HCT116 (cell line): ENCODE measurements at regions not wholly inside any gene's neighbourhood (a gene's known extent, or its start where the extent isn't known, plus 50 kb on each side); places are given as distances from the start of the nearest gene placed in this dataset.

ENCODE experiments used
- ATAC-seq: fragments of 200-7000 bp; cut with Tn5 transposase; 2 replicates; pipeline ENCODE4 v1.9.1; 2020; ENCODE audit warnings: mild to moderate bottlenecking, moderate library complexity
- BruUV-seq: library from RNA; stranded (reverse); fragments of 400-500 nt; replicated peaks from 2 replicates; lab custom pipeline; 2021; lab: Mats Ljungman, UMichigan
- CTCF ChIA-PET: fragments of 300-600 bp; sonication (Branson Sonifier 250); formaldehyde crosslinking; loops from one replicate; lab custom pipeline; 2021; ENCODE audit warnings: antibody characterized with exemption; lab: Charles Lee
- POLR2A ChIA-PET: fragments of 300-600, 350-600 bp; sonication (Branson Sonifier 250); formaldehyde crosslinking; loops from one replicate; lab custom pipeline; 2021; ENCODE audit warnings: antibody characterized with exemption; lab: Charles Lee
- RAD21 ChIA-PET, 2 experiments: fragments of 300-600 bp; sonication (Branson Sonifier 250); formaldehyde crosslinking; loops; one replicate each; lab custom pipeline; 2023; ENCODE audit warnings: low total read pairs in 2 of 2; ENCODE audit not compliant: uncharacterized antibody in 2 of 2, unreplicated experiment in 2 of 2, low non-redundant PET in 1 of 2; lab: Charles Lee
- DNase-seq: peaks from one replicate; pipeline ENCODE4 v3.0.0-alpha.2; 2010; ENCODE audit warnings: low read depth, low spot score
- H2AFZ ChIP-seq: fragments of 200-600 bp; shearing (Covaris generic), sonication (generic); 2 replicates; pipeline ENCODE4 v1.6.1; 2017; ENCODE audit warnings: low read depth, mixed run types, mixed read lengths, antibody characterized with exemption, low read length; ENCODE audit not compliant: poor library complexity, severe bottlenecking
- H3K27ac ChIP-seq: 2 replicates; pipeline ENCODE4 v1.5.1; 2012; ENCODE audit warnings: low read depth, low read length
- H3K27me3 ChIP-seq: fragments of 200-600 bp; sonication (generic); 2 replicates; pipeline ENCODE4 v1.6.1; 2016; ENCODE audit warnings: mixed run types, low read length, mixed read lengths; ENCODE audit not compliant: insufficient read depth
- H3K36me3 ChIP-seq, 2 experiments: fragments of 200-500 bp in 1 of 2; fragments of 200-600 bp in 1 of 2; sonication (Bioruptor generic) in 1 of 2; sonication (generic) in 1 of 2; 2 replicates each; pipeline versions ENCODE4 v1.5.1 to v1.6.1; 2014 to 2016; ENCODE audit warnings: low read length in 2 of 2, inconsistent platforms in 1 of 2, mixed read lengths in 1 of 2, mixed run types in 1 of 2; ENCODE audit not compliant: insufficient read depth in 2 of 2, control insufficient read depth in 1 of 2
- H3K4me1 ChIP-seq, 2 experiments: fragments of 200-600 bp in 1 of 2; sonication (generic) in 1 of 2; 2 replicates each; pipeline versions ENCODE4 v1.5.1 to v1.6.1; 2012 to 2017; ENCODE audit warnings: low read length in 2 of 2, inconsistent platforms in 1 of 2, mild to moderate bottlenecking in 1 of 2, mixed read lengths in 1 of 2, mixed run types in 1 of 2, moderate library complexity in 1 of 2; ENCODE audit not compliant: insufficient read depth in 2 of 2, control insufficient read depth in 1 of 2
- H3K4me2 ChIP-seq: fragments of 200-600 bp; sonication (generic); 2 replicates; pipeline ENCODE4 v1.6.1; 2017; ENCODE audit warnings: mixed run types, low read length, mixed read lengths
- H3K4me3 ChIP-seq, 2 experiments: fragments of 200-600 bp in 1 of 2; sonication (generic) in 1 of 2; replicated peaks in 1 of 2; 2 replicates each; pipeline ENCODE4 v1.5.1; 2011 to 2016; ENCODE audit warnings: low read length in 2 of 2, control low read depth in 1 of 2, low read depth in 1 of 2, mild to moderate bottlenecking in 1 of 2, mixed read lengths in 1 of 2, mixed run types in 1 of 2
- H3K79me2 ChIP-seq: fragments of 200-600 bp; sonication (generic); 2 replicates; pipeline ENCODE4 v1.6.1; 2017; ENCODE audit warnings: mild to moderate bottlenecking, mixed run types, low read length, moderate library complexity, mixed read lengths; ENCODE audit not compliant: insufficient read depth
- H3K9ac ChIP-seq: fragments of 200-600 bp; sonication (generic); 2 replicates; pipeline ENCODE4 v1.6.1; 2016; ENCODE audit warnings: low read length, mixed read lengths
- H3K9me2 ChIP-seq: fragments of 200-600 bp; sonication (generic), shearing (Covaris generic); 2 replicates; pipeline ENCODE4 v1.6.1; 2017; ENCODE audit warnings: mixed run types, mild to moderate bottlenecking, moderate library complexity; ENCODE audit not compliant: insufficient read depth
- H3K9me3 ChIP-seq, 2 experiments: fragments of 200-500 bp in 1 of 2; fragments of 200-600 bp in 1 of 2; sonication (Bioruptor generic) in 1 of 2; sonication (generic) in 1 of 2; 2 replicates each; pipeline ENCODE4 v1.6.1; 2014 to 2017; ENCODE audit warnings: low read length in 2 of 2, mixed read lengths in 2 of 2, inconsistent platforms in 1 of 2, low read depth in 1 of 2, mild to moderate bottlenecking in 1 of 2, mixed run types in 1 of 2, moderate library complexity in 1 of 2; ENCODE audit not compliant: control insufficient read depth in 1 of 2, insufficient read depth in 1 of 2
- H4K20me1 ChIP-seq: fragments of 200-600 bp; sonication (generic), shearing (Covaris generic); 2 replicates; pipeline ENCODE4 v1.6.1; 2017; ENCODE audit warnings: mixed run types, mild to moderate bottlenecking, moderate library complexity; ENCODE audit not compliant: insufficient read depth
- CBX3 ChIP-seq: IDR thresholded peaks from 2 replicates; pipeline ENCODE4 v1.6.1; 2012; ENCODE audit warnings: low read depth
- EGR1 ChIP-seq: IDR thresholded peaks from 2 replicates; pipeline ENCODE4 v1.6.1; 2012; ENCODE audit warnings: low read depth
- EZH2phosphoT487 ChIP-seq: fragments of 200-600 bp; IDR thresholded peaks from 2 replicates; pipeline ENCODE4 v1.6.1; 2018; ENCODE audit warnings: antibody characterized with exemption, borderline replicate concordance
- JUND ChIP-seq: IDR thresholded peaks from 2 replicates; pipeline ENCODE4 v1.6.1; 2012
- POLR2A ChIP-seq: IDR thresholded peaks from 2 replicates; pipeline ENCODE4 v1.7.0; 2011; ENCODE audit warnings: borderline replicate concordance; ENCODE audit not compliant: insufficient read depth, insufficient read length; ENCODE audit errors: extremely low read depth
- POLR2AphosphoS5 ChIP-seq: IDR thresholded peaks from 2 replicates; pipeline ENCODE4 v1.6.1; 2011; ENCODE audit warnings: mild to moderate bottlenecking, low read depth, low read length, moderate library complexity
- RAD21 ChIP-seq: IDR thresholded peaks from 2 replicates; pipeline ENCODE4 v1.6.1; 2012; ENCODE audit warnings: low read depth, mild to moderate bottlenecking
- SIN3A ChIP-seq: IDR thresholded peaks from 2 replicates; pipeline ENCODE4 v1.6.1; 2012; ENCODE audit warnings: low read depth
- SP1 ChIP-seq: IDR thresholded peaks from 2 replicates; pipeline ENCODE4 v1.6.1; 2012; ENCODE audit warnings: low read depth
- SRF ChIP-seq: IDR thresholded peaks from 2 replicates; pipeline ENCODE4 v1.6.1; 2012; ENCODE audit warnings: low read depth
- TCF7L2 ChIP-seq: IDR thresholded peaks from 2 replicates; pipeline ENCODE4 v1.7.0; 2011; ENCODE audit warnings: borderline replicate concordance, inconsistent platforms; ENCODE audit not compliant: insufficient read depth, insufficient read length; ENCODE audit errors: extremely low read depth
- YY1 ChIP-seq: IDR thresholded peaks from 2 replicates; pipeline ENCODE4 v1.6.1; 2011; ENCODE audit warnings: low read length, low read depth, moderate library complexity, mild to moderate bottlenecking; ENCODE audit not compliant: insufficient replicate concordance; ENCODE audit errors: extremely low read depth
- ZNF274 ChIP-seq: fragments of 200-500 bp; sonication (Bioruptor generic); IDR thresholded peaks from 2 replicates; pipeline ENCODE4 v1.6.1; 2014; ENCODE audit warnings: mild to moderate bottlenecking, low read depth, low read length, inconsistent platforms
- intact Hi-C: fragments of 100-400 bp; cut with micrococcal nuclease; formaldehyde crosslinking; loops from 2 replicates; pipeline ENCODE4 v1.10.0; 2022
- TF ChIP-seq, protein P1 (sequence below): IDR thresholded peaks from 2 replicates; pipeline ENCODE4 v1.6.1; 2012
- TF ChIP-seq, protein P2 (sequence below), 3 experiments: fragments of 200-600 bp in 1 of 3; sonication (generic) in 1 of 3; IDR thresholded peaks in 2 of 3; conservative IDR thresholded peaks in 1 of 3; 2 replicates each; pipeline ENCODE4 v1.5.1; 2012 to 2017; ENCODE audit warnings: low read depth in 2 of 3, low read length in 2 of 3, antibody characterized with exemption in 1 of 3, borderline replicate concordance in 1 of 3, control low read depth in 1 of 3, mild to moderate bottlenecking in 1 of 3, mixed read lengths in 1 of 3, mixed run types in 1 of 3, moderate library complexity in 1 of 3; ENCODE audit not compliant: insufficient read depth in 1 of 3

DNA sequence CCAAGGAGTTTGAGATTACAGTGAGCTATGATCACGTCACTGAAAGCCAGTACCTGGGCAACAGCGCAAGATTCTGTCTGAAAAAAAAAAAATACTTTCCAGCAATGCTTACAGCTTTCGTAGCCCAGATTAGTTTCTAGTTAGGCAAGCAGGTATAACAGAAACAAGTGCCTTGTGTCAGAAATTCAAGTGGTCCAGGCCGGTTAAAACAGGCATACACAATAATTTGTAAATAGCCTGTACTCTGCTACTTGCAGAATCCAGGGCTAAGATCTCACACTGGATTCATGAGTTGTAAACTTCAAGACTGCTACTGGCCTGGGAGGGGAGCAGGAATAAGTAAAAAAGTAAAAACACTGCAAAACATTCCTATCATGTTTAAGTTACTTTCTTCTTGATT, 512.9 kb downstream of the IPMK start:
- H3K27me3 ChIP-seq, result no peaks in the 10 kb centered on the region
- no peak overlapping the region for H3K4me3 ChIP-seq
- TF ChIP-seq EGR1 (no peak), ZNF274 (no peak), RAD21 (no peak), SP1 (no peak), POLR2AphosphoS5 (no peak), CBX3 (no peak), EZH2phosphoT487 (no peak), POLR2A (no peak), JUND (no peak), SRF (no peak), YY1 (no peak), SIN3A (no peak), TCF7L2 (no peak)
- TF ChIP-seq, protein P1, sequence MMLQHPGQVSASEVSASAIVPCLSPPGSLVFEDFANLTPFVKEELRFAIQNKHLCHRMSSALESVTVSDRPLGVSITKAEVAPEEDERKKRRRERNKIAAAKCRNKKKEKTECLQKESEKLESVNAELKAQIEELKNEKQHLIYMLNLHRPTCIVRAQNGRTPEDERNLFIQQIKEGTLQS, result no peak
- TF ChIP-seq, protein P2, sequence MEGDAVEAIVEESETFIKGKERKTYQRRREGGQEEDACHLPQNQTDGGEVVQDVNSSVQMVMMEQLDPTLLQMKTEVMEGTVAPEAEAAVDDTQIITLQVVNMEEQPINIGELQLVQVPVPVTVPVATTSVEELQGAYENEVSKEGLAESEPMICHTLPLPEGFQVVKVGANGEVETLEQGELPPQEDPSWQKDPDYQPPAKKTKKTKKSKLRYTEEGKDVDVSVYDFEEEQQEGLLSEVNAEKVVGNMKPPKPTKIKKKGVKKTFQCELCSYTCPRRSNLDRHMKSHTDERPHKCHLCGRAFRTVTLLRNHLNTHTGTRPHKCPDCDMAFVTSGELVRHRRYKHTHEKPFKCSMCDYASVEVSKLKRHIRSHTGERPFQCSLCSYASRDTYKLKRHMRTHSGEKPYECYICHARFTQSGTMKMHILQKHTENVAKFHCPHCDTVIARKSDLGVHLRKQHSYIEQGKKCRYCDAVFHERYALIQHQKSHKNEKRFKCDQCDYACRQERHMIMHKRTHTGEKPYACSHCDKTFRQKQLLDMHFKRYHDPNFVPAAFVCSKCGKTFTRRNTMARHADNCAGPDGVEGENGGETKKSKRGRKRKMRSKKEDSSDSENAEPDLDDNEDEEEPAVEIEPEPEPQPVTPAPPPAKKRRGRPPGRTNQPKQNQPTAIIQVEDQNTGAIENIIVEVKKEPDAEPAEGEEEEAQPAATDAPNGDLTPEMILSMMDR (IDR thresholded peaks at IDR 0.05 in 2 of 3, conservative IDR thresholded peaks at IDR 0.05 in 1 of 3; ENCODE audit: borderline replicate concordance in 1 of 3, insufficient read depth in 1 of 3, low read depth in 2 of 3, low read length in 2 of 3), result no peak
- intact Hi-C loops, result no loop called here
- no peak overlapping the region for H3K9ac ChIP-seq
- DNase-seq (no peak), ATAC-seq (no peak)
- H3K36me3 ChIP-seq, result no peaks in the 10 kb centered on the region
- H3K4me2 ChIP-seq, result no peak overlapping the region
- H4K20me1 ChIP-seq, result no peaks in the 10 kb centered on the region
- peaks cover 0 to 4% of the 10 kb centered on the region in 2 experiments; a peak in 1 of 4 replicates for H3K9me3 ChIP-seq
- ChIA-PET CTCF (no interaction called here), POLR2A (no interaction called here), RAD21 (no interaction called here)
- H3K4me1 ChIP-seq, result no peaks in the 10 kb centered on the region
- no peaks in the 10 kb centered on the region for H3K79me2 ChIP-seq
- H2AFZ ChIP-seq, result no peak overlapping the region
- no peaks in the 10 kb centered on the region for H3K9me2 ChIP-seq
- H3K27ac ChIP-seq, result no peak overlapping the region
- no TSS peak for BruUV-seq
